ENCODE measurements at regions not wholly inside any gene's neighbourhood (a gene's known extent, or its start where the extent isn't known, plus 50 kb on each side); places are given as distances from the start of the nearest gene placed in this dataset.

DNA sequence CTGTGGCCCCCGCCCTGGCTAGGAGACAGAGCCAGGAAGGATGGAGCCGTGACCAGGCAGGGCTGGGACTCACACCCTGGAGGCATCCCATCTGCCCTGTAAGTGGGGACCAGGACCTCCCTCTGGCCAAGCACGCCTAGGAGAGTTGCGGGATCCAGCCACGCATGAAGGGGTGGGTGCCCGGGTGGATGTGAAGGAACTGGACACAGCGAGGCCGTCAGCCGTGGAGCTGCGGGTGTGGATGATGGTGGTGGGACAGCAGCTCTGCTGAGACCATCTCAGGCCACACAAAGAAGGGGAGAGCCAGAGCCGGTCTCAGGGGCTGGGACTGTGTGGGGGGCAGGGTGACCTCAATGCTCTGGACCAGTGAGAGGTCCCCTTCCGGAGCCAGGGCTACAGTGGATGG, 746.4 kb downstream of the BRD1 start:
- TF ChIP-seq OSR1 (CRISPR knock-in tag; IDR thresholded peaks at IDR 0.05) (no peak), ESRRG (CRISPR knock-in tag; IDR thresholded peaks at IDR 0.05) (no peak)

Data from SK-N-SH treated with all-trans-retinoic acid at 6 μM for 48 hours (cell line).